Glutamatergic neuron (in vitro differentiated cells): ENCODE measurements at regions not wholly inside any gene's neighbourhood (a gene's known extent, or its start where the extent isn't known, plus 50 kb on each side); places are given as distances from the start of the nearest gene placed in this dataset.

Source experiments
- DNase-seq: peaks from one replicate; pipeline ENCODE4 v3.0.0; 2022
- H3K27ac Mint-ChIP-seq: one replicate; pipeline ENCODE4 v1.8.0; 2020; ENCODE audit warnings: mild to moderate bottlenecking, mixed read lengths, inconsistent platforms; ENCODE audit not compliant: unreplicated experiment
- H3K27me3 Mint-ChIP-seq: one replicate; pipeline ENCODE4 v1.8.0; 2020; ENCODE audit warnings: mild to moderate bottlenecking, moderate library complexity, mixed read lengths, inconsistent platforms; ENCODE audit not compliant: unreplicated experiment
- H3K36me3 Mint-ChIP-seq: one replicate; pipeline ENCODE4 v1.8.0; 2020; ENCODE audit warnings: mild to moderate bottlenecking, mixed read lengths, inconsistent platforms; ENCODE audit not compliant: unreplicated experiment
- H3K4me1 Mint-ChIP-seq: one replicate; pipeline ENCODE4 v1.8.0; 2020; ENCODE audit warnings: mild to moderate bottlenecking, low read depth, mixed read lengths, inconsistent platforms; ENCODE audit not compliant: unreplicated experiment
- H3K4me3 Mint-ChIP-seq: one replicate; pipeline ENCODE4 v1.8.0; 2020; ENCODE audit warnings: mild to moderate bottlenecking, mixed read lengths, inconsistent platforms; ENCODE audit not compliant: unreplicated experiment
- H3K9me3 Mint-ChIP-seq: one replicate; pipeline ENCODE4 v1.8.0; 2020; ENCODE audit warnings: mild to moderate bottlenecking, moderate library complexity, mixed read lengths, inconsistent platforms; ENCODE audit not compliant: unreplicated experiment
- CTCF ChIP-seq: fragments of 200-600 bp; sonication (generic); IDR thresholded peaks from one replicate; pipeline ENCODE4 v1.5.0; 2021; ENCODE audit not compliant: partially characterized antibody, unreplicated experiment

DNA sequence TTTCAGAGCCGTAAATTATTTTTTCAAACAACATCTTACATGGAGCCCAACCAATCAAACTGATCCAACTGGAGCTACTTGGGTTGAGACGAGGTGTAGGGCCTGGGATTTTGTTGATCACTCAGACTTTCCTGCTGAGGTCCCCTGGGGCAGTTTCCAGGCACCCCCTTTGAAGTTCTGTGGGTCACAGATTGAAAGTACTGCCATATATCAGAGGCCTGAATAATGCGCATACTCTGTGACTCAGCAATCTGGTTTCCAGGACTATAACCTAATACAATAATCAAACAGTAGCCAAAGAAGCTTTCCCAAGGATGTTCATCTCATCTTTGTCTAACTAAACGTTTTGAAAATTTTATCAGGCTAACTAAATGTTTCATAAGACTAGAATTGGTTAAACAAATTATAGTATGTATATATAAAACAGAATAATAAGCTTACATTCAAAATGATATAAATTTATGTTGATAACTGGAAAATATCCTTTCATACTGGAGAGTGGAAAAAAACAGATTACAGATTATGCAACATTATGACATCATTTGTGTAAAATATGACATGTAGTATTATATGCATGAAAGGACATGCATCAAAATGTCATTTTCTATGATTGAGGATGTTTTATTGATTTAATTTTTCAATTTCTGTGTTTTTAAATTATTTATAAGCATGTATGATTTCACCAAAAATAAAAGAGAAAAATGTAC, 617.1 kb downstream of the NTRK3 start:
- TF ChIP-seq CTCF: no peak
- Mint-ChIP-seq H3K4me1 (peaks cover 1% of the 10 kb centered on the region), H3K27me3 (no peaks in the 10 kb centered on the region), H3K9me3 (no peaks in the 10 kb centered on the region), H3K27ac (no peak overlapping the region), H3K4me3 (no peak overlapping the region), H3K36me3 (no peaks in the 10 kb centered on the region)
- DNase-seq: no peak

DNA sequence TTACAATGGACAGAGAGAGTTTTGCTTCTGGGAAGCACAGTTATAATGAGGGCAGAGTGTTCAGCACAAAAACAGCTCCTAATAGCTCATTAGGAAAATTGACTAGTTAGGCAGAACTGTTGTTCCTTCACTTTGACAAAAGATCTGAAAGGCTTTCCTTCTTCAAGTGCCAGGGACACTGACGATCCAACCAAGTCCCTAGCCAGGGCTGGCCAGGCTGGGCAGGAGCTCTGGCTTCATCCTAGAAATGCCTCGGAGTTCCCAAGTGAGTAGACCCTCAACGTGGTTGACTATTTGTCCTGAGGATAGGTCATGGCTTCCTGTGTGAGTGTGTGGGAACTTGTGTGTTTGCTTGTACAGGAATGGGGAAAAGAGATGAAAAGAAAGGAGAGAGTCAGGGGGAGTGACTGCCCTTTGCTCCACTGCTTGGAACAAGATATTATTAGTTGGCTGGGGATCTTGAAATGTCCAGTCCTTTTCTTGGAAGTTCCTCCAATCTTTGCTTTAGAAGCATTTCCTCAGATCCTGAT, 617.9 kb downstream of the NTRK3 start:
- H3K4me3 Mint-ChIP-seq: no peak overlapping the region
- TF ChIP-seq CTCF: no peak
- no peak for DNase-seq
- no peak overlapping the region for H3K27ac Mint-ChIP-seq
- peaks cover 1% of the 10 kb centered on the region for H3K4me1 Mint-ChIP-seq
- no peaks in the 10 kb centered on the region for H3K27me3 Mint-ChIP-seq
- H3K36me3 Mint-ChIP-seq: no peaks in the 10 kb centered on the region
- H3K9me3 Mint-ChIP-seq: no peaks in the 10 kb centered on the region

DNA sequence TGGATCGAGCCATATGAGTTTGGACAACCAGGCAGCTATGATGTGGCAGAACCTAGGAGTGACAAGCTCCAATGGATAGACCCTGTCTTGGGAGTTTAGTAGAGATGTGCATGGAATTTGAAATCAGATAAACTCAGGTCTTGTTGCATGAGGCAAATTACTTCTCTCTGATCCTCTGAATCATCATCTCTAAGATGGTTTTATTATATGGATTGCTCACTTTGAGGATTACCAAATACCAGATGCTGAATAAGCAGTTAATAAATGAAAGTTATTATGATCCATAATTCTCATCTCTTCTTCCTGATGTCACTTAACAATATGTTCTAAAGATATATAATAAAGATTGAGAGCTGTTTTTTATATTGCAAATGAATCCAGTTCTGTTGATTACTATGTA, 622.2 kb downstream of the NTRK3 start:
- Mint-ChIP-seq H3K36me3 (no peaks in the 10 kb centered on the region), H3K27me3 (no peaks in the 10 kb centered on the region), H3K4me1 (peaks cover 1% of the 10 kb centered on the region), H3K27ac (no peak overlapping the region), H3K4me3 (no peak overlapping the region), H3K9me3 (no peaks in the 10 kb centered on the region)
- TF ChIP-seq CTCF: no peak
- DNase-seq: no peak

DNA sequence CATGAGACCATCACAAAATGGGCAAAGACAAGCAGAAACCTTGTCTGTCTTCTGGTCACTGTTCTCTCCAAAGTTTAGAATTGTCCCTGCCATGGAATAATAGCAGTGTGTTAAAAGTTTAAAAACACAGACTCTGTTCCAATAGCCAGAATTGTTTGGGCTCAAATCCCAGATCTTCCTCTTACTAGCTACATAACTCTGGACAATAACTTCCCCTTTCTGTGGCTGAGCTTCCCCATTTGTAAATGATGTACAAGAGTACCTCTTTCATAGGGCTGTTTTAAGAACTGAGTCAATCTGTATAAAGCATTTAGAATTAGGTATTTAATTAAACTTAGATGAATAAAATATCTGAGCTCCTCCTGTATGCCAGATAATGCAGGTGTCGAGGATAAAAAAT, 623.0 kb downstream of the NTRK3 start:
- Mint-ChIP-seq H3K9me3 (no peaks in the 10 kb centered on the region), H3K27me3 (no peaks in the 10 kb centered on the region)
- no peak for TF ChIP-seq CTCF

GRCh38 chr15:87632364-87632763, 624.2 kb downstream of the NTRK3 start:
- H3K4me3 Mint-ChIP-seq: no peak overlapping the region
- H3K27me3 Mint-ChIP-seq: no peaks in the 10 kb centered on the region
- no peaks in the 10 kb centered on the region for H3K4me1 Mint-ChIP-seq
- no peaks in the 10 kb centered on the region for H3K36me3 Mint-ChIP-seq
- H3K9me3 Mint-ChIP-seq: no peaks in the 10 kb centered on the region
- H3K27ac Mint-ChIP-seq: no peak overlapping the region
- DNase-seq: no peak
- no peak for TF ChIP-seq CTCF

More for the DNA sequence above, 623.0 kb downstream of the NTRK3 start:
- H3K4me3 Mint-ChIP-seq: no peak overlapping the region
- no peak for DNase-seq
- H3K27ac Mint-ChIP-seq: no peak overlapping the region
- no peaks in the 10 kb centered on the region for H3K36me3 Mint-ChIP-seq
- H3K4me1 Mint-ChIP-seq: no peaks in the 10 kb centered on the region
